ENCODE measurements at regions not wholly inside any gene's neighbourhood (a gene's known extent, or its start where the extent isn't known, plus 50 kb on each side); places are given as distances from the start of the nearest gene placed in this dataset.
A peak's percentile ranks its signal among the peaks of the same experiment; 100 is the strongest.

DNA sequence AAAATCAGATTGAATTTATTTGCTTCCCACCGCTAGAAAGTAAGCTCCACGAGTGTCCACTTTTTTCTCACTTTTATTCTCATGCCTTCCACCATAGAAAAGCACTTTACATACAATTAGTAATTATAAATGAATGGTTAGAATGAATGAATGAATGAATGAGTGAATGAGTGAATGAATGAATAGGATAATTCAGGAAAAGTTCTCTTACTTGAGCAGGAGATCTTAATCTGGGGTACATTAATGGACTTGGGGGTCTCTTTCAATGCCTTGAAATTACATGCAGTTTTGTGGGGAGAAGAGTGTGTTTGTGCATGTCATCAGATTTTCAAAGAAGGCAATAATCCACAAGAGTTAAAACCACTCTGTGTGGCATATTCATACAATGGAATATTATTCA, 229.9 kb upstream of the NR4A3 start:
- Histone ChIP-seq H3K4me2 (ENCODE audit: insufficient read depth, low read length) (no peak overlapping the region), H3K9me3 (replicated peaks; ENCODE audit: control insufficient read depth, insufficient read depth, low read depth, low read length) (no peaks in the 10 kb centered on the region), H3K36me3 (ENCODE audit: control insufficient read depth, insufficient read depth, low read length) (no peaks in the 10 kb centered on the region), H3K9me1 (ENCODE audit: control insufficient read depth, insufficient read depth, low read length) (no peaks in the 10 kb centered on the region), H3K4me3 (no peak overlapping the region), H3K9ac (ENCODE audit: insufficient read depth in 1 of 2, low read depth in 2 of 2, low read length in 2 of 2) (no peak overlapping the region), H4K20me1 (replicated peaks; ENCODE audit: control insufficient read depth, insufficient read depth, low read length) (no peaks in the 10 kb centered on the region), H3K27ac (ENCODE audit: extremely low read depth, low read depth, low read length) (no peak overlapping the region), H3K4me1 (replicated peaks in 1 of 2; ENCODE audit: control insufficient read depth in 2 of 2, insufficient read depth in 2 of 2, low read length in 2 of 2) (no peaks in the 10 kb centered on the region), H3K27me3 (ENCODE audit: control insufficient read depth in 2 of 2, insufficient read depth in 2 of 2, low read length in 2 of 2) (no peaks in the 10 kb centered on the region), H3K79me2 (ENCODE audit: control insufficient read depth, insufficient read depth, low read length) (no peaks in the 10 kb centered on the region), H2AFZ (ENCODE audit: low read depth, low read length) (no peak overlapping the region)
- BruUV-seq (replicated peaks): no TSS peak
- ChIA-PET POLR2A (no interaction called here), CTCF (ENCODE audit: low intra/inter-chr PET ratio) (no interaction called here)
- FAIRE-seq (no peak), DNase-seq (ENCODE audit: extremely low read depth in 1 of 4, low spot score in 3 of 4) (no peak), ATAC-seq (no peak)
- in situ Hi-C loops (cut with MboI) (no loop called here), intact Hi-C loops (cut with micrococcal nuclease) (no loop called here)
- WGBS (ENCODE audit: insufficient coverage, low coverage, missing lambda C conversion rate): 0% methylated on average over 2 of the region's 2 CpGs
- TF ChIP-seq CBFA2T2 (conservative IDR thresholded peaks at IDR 0.05): no peak
- peak; percentile 62; the same call in 1 of the 2 replicates for TF ChIP-seq ZNF24 (IDR thresholded peaks at IDR 0.05)

DNA sequence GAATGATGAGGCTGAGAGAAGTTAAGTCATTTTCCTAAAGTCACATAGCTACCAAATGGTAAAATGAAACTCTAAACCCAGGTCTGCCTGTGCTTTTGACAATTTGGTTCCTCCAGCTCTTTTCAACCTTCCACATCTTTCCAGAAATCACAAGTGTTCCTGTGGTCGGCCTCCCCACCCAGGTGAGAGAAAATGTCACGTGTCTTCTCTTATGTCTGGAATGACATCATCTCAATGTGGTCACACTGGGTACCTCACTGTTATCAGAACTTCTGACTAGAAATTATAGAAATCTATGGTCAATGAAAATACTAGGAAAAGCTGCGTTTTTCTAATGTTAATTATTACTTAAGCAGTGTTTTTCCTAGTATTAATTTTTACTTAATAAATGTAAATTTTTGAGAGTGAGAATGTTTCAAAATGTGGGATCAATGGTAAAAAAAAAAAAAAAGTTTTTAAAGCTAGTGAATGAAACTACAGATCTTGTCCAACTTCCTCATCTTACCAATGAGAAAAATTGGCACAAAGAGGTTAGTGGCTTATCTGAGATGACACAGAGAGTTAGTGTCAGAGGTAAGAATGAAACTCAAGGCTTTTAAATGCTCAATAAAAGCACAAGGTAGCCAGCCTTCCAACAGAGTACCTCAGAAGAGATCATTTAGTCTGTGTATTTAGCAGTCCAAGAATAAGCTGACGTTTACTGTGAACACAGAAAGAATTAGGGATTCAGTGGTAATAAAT, 228.7 kb upstream of the NR4A3 start:
- H3K9ac ChIP-seq (ENCODE audit: insufficient read depth in 1 of 2, low read depth in 2 of 2, low read length in 2 of 2): no peak overlapping the region
- FAIRE-seq (no peak), ATAC-seq (no peak), DNase-seq (ENCODE audit: extremely low read depth in 1 of 4, low spot score in 3 of 4) (no peak)
- no peaks in the 10 kb centered on the region for H4K20me1 ChIP-seq (replicated peaks; ENCODE audit: control insufficient read depth, insufficient read depth, low read length)
- BruUV-seq (replicated peaks): no TSS peak
- no peak overlapping the region for H2AFZ ChIP-seq (ENCODE audit: low read depth, low read length)
- in situ Hi-C loops (cut with MboI): no loop called here
- 2% methylated on average over 4 of the region's 4 CpGs for WGBS (ENCODE audit: insufficient coverage, low coverage, missing lambda C conversion rate)
- H3K4me2 ChIP-seq (ENCODE audit: insufficient read depth, low read length): no peak overlapping the region
- no peak overlapping the region for H3K4me3 ChIP-seq
- no peaks in the 10 kb centered on the region for H3K79me2 ChIP-seq (ENCODE audit: control insufficient read depth, insufficient read depth, low read length)
- TF ChIP-seq, protein P1, sequence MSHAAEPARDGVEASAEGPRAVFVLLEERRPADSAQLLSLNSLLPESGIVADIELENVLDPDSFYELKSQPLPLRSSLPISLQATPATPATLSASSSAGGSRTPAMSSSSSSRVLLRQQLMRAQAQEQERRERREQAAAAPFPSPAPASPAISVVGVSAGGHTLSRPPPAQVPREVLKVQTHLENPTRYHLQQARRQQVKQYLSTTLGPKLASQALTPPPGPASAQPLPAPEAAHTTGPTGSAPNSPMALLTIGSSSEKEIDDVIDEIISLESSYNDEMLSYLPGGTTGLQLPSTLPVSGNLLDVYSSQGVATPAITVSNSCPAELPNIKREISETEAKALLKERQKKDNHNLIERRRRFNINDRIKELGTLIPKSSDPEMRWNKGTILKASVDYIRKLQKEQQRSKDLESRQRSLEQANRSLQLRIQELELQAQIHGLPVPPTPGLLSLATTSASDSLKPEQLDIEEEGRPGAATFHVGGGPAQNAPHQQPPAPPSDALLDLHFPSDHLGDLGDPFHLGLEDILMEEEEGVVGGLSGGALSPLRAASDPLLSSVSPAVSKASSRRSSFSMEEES (CRISPR knock-in tag; IDR thresholded peaks at IDR 0.05): peak; percentile 49
- TF ChIP-seq DMBX1 (CRISPR knock-in tag; IDR thresholded peaks at IDR 0.05; ENCODE audit: borderline replicate concordance): no peak
- no peaks in the 10 kb centered on the region for H3K27me3 ChIP-seq (ENCODE audit: control insufficient read depth in 2 of 2, insufficient read depth in 2 of 2, low read length in 2 of 2)
- H3K9me1 ChIP-seq (ENCODE audit: control insufficient read depth, insufficient read depth, low read length): no peaks in the 10 kb centered on the region
- H3K36me3 ChIP-seq (ENCODE audit: control insufficient read depth, insufficient read depth, low read length): no peaks in the 10 kb centered on the region
- intact Hi-C loops (cut with micrococcal nuclease): no loop called here
- no peaks in the 10 kb centered on the region for H3K9me3 ChIP-seq (replicated peaks; ENCODE audit: control insufficient read depth, insufficient read depth, low read depth, low read length)
- POLR2A ChIA-PET: interaction anchor here (0.6 kb wide), 1 partner anchor 34 kb away, joined by 3 read pairs; no protein-coding TSS in a partner anchor
- CTCF ChIA-PET (ENCODE audit: low intra/inter-chr PET ratio): no interaction called here
- H3K27ac ChIP-seq (ENCODE audit: extremely low read depth, low read depth, low read length): no peak overlapping the region
- no peaks in the 10 kb centered on the region for H3K4me1 ChIP-seq (replicated peaks in 1 of 2; ENCODE audit: control insufficient read depth in 2 of 2, insufficient read depth in 2 of 2, low read length in 2 of 2)
